NCI-H2107 (cell line): ENCODE measurements at regions not wholly inside any gene's neighbourhood (a gene's known extent, or its start where the extent isn't known, plus 50 kb on each side); places are given as distances from the start of the nearest gene placed in this dataset.
A peak's percentile ranks its signal among the peaks of the same experiment; 100 is the strongest.

Experiments used
- DNase-seq: peaks from one replicate; lab custom pipeline; 2025; lab: John Stamatoyannopoulos, UW

- no peak for DNase-seq
Observed at GRCh38 chr1:200252531-200252930, 157.3 kb downstream of the ZNF281 start.

GRCh38 chr1:200250469-200250868, 159.4 kb downstream of the ZNF281 start:
- no peak for DNase-seq

GRCh38 chr1:200248541-200248940, 161.3 kb downstream of the ZNF281 start:
- DNase-seq = no peak

- DNase-seq = no peak
Observed at GRCh38 chr1:200247518-200247917, 162.3 kb downstream of the ZNF281 start.

- DNase-seq = no peak
Observed at GRCh38 chr1:200245473-200245872, 164.4 kb downstream of the ZNF281 start.

- DNase-seq = no peak
Observed at GRCh38 chr1:200243042-200243437, 166.8 kb downstream of the ZNF281 start.

GRCh38 chr1:200242110-200243041, 167.5 kb downstream of the ZNF281 start:
- peak; percentile 59 for DNase-seq

- DNase-seq = no peak
Observed at GRCh38 chr1:200240656-200241055, 169.2 kb downstream of the ZNF281 start.

GRCh38 chr1:200238311-200238710, 171.5 kb downstream of the ZNF281 start:
- DNase-seq = no peak

GRCh38 chr1:200237066-200237465, 172.8 kb downstream of the ZNF281 start:
- DNase-seq = no peak

GRCh38 chr1:200234938-200235337, 174.9 kb downstream of the ZNF281 start:
- no peak for DNase-seq

- DNase-seq = no peak
Observed at GRCh38 chr1:200233393-200233792, 176.4 kb downstream of the ZNF281 start.

GRCh38 chr1:200231787-200232231, 178.0 kb downstream of the ZNF281 start:
- no peak for DNase-seq

- DNase-seq = no peak
Observed at GRCh38 chr1:200230671-200231070, 179.2 kb downstream of the ZNF281 start.

GRCh38 chr1:200228486-200228885, 181.3 kb downstream of the ZNF281 start:
- no peak for DNase-seq

- DNase-seq = no peak
Observed at GRCh38 chr1:200228081-200228480, 181.8 kb downstream of the ZNF281 start.
